D721Med (cell line): ENCODE measurements at regions not wholly inside any gene's neighbourhood (a gene's known extent, or its start where the extent isn't known, plus 50 kb on each side); places are given as distances from the start of the nearest gene placed in this dataset.

Source experiments
- DNase-seq: peaks from one replicate; pipeline ENCODE4 v3.0.0; 2011; ENCODE audit warnings: low spot score; ENCODE audit not compliant: insufficient read length
- FAIRE-seq: peaks from 2 replicates; lab custom pipeline; 2011; peaks lifted over from hg19 to GRCh38; lab: Jason Lieb, UNC
- TF ChIP-seq, protein P1 (sequence below): IDR thresholded peaks from 2 replicates; pipeline ENCODE4 v1.5.1; 2012; ENCODE audit warnings: mild to moderate bottlenecking, control low read depth; ENCODE audit not compliant: insufficient read depth; ENCODE audit errors: missing control alignments

DNA sequence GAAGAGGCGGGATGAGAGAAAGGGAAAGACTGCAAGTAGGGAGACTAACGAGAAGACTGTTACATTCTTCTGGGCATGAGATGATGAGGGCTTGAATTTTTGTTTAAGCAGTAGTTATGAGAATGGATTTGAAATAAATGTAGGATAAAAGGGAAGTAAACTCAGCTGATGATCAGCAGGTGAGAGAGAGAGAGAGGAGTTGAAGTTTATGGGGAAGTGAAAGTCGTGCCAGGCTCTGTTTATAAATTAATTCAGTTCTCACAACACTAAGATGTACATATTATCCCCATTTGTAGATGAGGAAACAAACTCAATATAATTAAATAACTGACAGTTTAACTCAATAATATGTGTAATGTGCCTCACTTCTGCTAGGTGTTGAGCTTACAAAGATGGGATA is 170.0 kb upstream of the RMST start:
- FAIRE-seq (no peak), DNase-seq (no peak)
- TF ChIP-seq, protein P1, sequence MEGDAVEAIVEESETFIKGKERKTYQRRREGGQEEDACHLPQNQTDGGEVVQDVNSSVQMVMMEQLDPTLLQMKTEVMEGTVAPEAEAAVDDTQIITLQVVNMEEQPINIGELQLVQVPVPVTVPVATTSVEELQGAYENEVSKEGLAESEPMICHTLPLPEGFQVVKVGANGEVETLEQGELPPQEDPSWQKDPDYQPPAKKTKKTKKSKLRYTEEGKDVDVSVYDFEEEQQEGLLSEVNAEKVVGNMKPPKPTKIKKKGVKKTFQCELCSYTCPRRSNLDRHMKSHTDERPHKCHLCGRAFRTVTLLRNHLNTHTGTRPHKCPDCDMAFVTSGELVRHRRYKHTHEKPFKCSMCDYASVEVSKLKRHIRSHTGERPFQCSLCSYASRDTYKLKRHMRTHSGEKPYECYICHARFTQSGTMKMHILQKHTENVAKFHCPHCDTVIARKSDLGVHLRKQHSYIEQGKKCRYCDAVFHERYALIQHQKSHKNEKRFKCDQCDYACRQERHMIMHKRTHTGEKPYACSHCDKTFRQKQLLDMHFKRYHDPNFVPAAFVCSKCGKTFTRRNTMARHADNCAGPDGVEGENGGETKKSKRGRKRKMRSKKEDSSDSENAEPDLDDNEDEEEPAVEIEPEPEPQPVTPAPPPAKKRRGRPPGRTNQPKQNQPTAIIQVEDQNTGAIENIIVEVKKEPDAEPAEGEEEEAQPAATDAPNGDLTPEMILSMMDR = no peak

DNA sequence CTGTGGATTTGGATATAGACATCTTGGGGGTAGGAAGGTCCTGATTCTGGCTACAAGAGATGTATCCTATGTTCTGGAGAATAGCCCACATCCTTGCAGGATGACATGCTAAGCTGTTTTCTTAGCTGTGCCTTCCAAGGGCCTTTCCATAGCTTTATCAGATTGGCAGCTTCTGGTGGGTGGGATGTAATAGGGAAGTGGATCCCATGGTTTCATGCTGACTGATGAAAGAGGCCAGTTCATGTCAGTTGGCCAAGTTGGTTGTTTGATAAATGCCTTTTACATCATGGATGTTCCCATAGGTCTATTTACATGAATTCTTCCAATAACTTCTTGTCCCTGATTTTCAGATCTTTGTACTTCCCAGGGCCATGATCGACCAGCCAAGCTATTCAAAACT is 169.1 kb upstream of the RMST start:
- TF ChIP-seq, protein P1 = no peak
- FAIRE-seq = no peak

DNA sequence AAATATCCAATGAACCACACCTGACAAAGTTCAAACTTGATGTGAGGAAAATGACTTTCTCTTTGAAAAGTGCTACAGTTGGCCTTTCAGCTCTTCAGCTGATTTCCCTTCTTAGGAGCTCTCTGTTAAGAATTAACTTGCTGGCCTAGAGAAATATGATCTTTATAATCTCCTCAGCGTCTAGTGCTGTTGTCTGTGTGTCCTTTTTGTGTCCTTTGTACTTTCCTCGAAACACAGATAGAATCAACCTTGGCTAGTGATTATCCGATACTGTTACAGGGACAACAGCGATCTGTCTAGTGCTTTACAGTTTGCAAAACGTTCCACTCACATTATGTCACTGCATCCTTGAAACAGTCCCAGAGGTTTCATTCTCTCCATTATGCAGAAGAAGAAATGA is 162.8 kb upstream of the RMST start:
- FAIRE-seq = no peak
- TF ChIP-seq, protein P1 = no peak
- DNase-seq = no peak

More for the DNA sequence above, 169.1 kb upstream of the RMST start:
- DNase-seq = no peak

DNA sequence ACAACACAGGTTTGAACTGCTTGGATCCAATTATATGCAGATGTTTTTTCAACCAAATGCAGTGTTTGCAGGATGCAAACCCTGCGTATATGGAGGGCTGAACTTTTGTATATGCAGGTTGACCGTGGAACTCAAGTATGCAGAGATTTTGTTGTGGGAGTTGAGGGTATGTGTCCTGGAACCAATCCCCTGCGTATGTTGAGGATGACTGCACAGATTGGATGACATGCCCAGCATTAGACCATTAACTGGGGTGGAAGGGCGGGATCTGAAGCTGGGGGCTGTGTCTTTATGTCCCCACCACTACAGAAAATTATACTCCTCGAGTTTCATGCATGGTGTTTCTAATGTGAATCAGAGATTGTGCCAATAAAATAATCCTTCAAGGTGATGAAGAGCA is 162.2 kb upstream of the RMST start:
- DNase-seq = no peak
- FAIRE-seq = no peak
- TF ChIP-seq, protein P1 = no peak

DNA sequence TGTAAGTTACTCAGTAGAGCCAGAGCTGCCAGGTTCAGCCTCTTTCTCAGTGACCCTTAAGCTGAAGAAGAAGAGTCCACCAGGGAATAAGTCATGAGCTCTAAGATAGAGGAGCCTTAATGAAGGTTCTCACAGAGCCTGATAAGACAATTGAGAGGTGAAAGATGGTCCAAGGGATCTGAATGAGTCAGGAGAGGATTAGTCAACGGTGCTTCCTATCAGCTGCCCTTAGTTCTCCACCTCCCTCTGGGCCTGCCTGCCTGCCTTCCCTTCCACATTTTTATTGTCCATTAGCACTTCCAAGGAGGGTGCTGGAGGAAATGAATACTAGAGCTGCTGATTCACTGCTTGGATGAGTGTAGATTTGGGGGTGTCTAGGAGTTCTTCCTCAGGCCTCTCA is 161.7 kb upstream of the RMST start:
- no peak for DNase-seq
- FAIRE-seq = no peak
- TF ChIP-seq, protein P1 = no peak

DNA sequence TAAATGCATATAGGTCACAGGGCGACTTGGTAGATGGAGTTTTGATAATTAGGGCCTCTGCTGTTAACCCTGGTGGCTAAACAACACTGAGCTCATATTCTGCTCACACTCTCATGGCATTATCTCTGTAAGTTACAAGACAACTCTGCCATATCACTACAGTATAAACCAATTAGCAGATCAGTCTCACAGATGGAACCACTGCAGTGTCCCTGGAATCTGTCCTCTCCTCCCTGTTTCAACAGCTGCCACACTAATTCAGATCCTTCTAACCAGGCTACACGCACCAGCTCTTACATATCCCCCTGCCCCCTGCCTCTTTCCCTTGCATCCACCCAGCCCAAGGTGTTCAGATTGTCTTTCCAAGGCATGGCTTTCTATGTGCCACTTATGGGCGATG is 161.0 kb upstream of the RMST start:
- DNase-seq (no peak), FAIRE-seq (no peak)
- TF ChIP-seq, protein P1 = no peak

DNA sequence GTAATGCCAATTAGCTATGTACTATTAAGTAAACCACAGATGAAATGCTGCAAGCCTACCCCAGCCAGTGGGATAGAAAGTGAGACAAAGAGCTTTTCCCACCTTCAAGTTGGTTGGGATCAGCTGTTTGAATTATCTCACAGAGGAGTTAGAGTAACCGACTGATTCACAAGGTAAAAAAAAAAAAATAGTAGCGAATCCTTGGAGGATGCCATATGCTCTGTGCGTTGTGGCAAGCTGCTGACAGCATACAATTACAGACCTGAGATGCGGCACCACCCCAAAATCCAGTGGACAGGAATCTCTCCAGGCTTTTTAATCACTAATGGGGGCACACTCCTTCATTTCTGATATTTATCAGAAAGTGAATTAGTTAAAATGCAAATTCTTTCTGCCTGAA is 157.0 kb upstream of the RMST start:
- FAIRE-seq = no peak
- TF ChIP-seq, protein P1 = no peak
- DNase-seq = no peak
